ENCODE measurements at regions not wholly inside any gene's neighbourhood (a gene's known extent, or its start where the extent isn't known, plus 50 kb on each side); places are given as distances from the start of the nearest gene placed in this dataset.
"Not testable (repeated sequence)": the region's sequence is repeated elsewhere in the genome, so short reads cannot be mapped to it uniquely, and the experiment has no call there.

- H3K4me3 Mint-ChIP-seq (ENCODE audit: unreplicated experiment); H3K27me3 ChIP-seq (ENCODE audit: insufficient read depth, low read length); H4K20me1 ChIP-seq (ENCODE audit: insufficient read depth, low read length); H3K27me3 Mint-ChIP-seq (ENCODE audit: low read depth, unreplicated experiment); H3K4me1 ChIP-seq (ENCODE audit: insufficient read depth, low read length); H3K36me3 Mint-ChIP-seq (ENCODE audit: low read depth, unreplicated experiment); H3K9ac ChIP-seq (ENCODE audit: low read length); H3K9me3 Mint-ChIP-seq (ENCODE audit: unreplicated experiment); H3K27ac Mint-ChIP-seq (ENCODE audit: unreplicated experiment); H3K4me1 Mint-ChIP-seq (ENCODE audit: low read depth, unreplicated experiment); H3K4me2 ChIP-seq (ENCODE audit: low read length); H3K27ac ChIP-seq (ENCODE audit: low read depth, low read length); FAIRE-seq; H3K9me3 ChIP-seq (ENCODE audit: insufficient read depth, low read depth, low read length); H2AFZ ChIP-seq (ENCODE audit: low read depth, low read length); H3K36me3 ChIP-seq (ENCODE audit: insufficient read depth, low read length); H3K79me2 ChIP-seq (ENCODE audit: insufficient read depth, low read length); DNase-seq (ENCODE audit: low read depth); H3K4me3 ChIP-seq (ENCODE audit: insufficient read depth, low read depth, low read length): not testable (repeated sequence)
Measured at GRCh38 chr2:90019908-90020307, 1328.4 kb downstream of the RPIA start.

GRCh38 chr2:90021234-90021633 is 1329.8 kb downstream of the RPIA start:
- H3K9me3 ChIP-seq (ENCODE audit: insufficient read depth, low read depth, low read length); H3K36me3 Mint-ChIP-seq (ENCODE audit: low read depth, unreplicated experiment); H3K4me1 ChIP-seq (ENCODE audit: insufficient read depth, low read length); H3K27ac ChIP-seq (ENCODE audit: low read depth, low read length); H3K27ac Mint-ChIP-seq (ENCODE audit: unreplicated experiment); H3K36me3 ChIP-seq (ENCODE audit: insufficient read depth, low read length); H3K4me3 Mint-ChIP-seq (ENCODE audit: unreplicated experiment); H4K20me1 ChIP-seq (ENCODE audit: insufficient read depth, low read length); H3K4me1 Mint-ChIP-seq (ENCODE audit: low read depth, unreplicated experiment); H3K4me3 ChIP-seq (ENCODE audit: insufficient read depth, low read depth, low read length); H3K79me2 ChIP-seq (ENCODE audit: insufficient read depth, low read length); H3K9me3 Mint-ChIP-seq (ENCODE audit: unreplicated experiment); H3K9ac ChIP-seq (ENCODE audit: low read length); H3K27me3 Mint-ChIP-seq (ENCODE audit: low read depth, unreplicated experiment); H3K27me3 ChIP-seq (ENCODE audit: insufficient read depth, low read length); H3K4me2 ChIP-seq (ENCODE audit: low read length); H2AFZ ChIP-seq (ENCODE audit: low read depth, low read length); FAIRE-seq; DNase-seq (ENCODE audit: low read depth): not testable (repeated sequence)

- H3K36me3 Mint-ChIP-seq (ENCODE audit: low read depth, unreplicated experiment); H3K4me3 Mint-ChIP-seq (ENCODE audit: unreplicated experiment); H3K27me3 ChIP-seq (ENCODE audit: insufficient read depth, low read length); H3K27me3 Mint-ChIP-seq (ENCODE audit: low read depth, unreplicated experiment); H3K4me3 ChIP-seq (ENCODE audit: insufficient read depth, low read depth, low read length); H3K4me1 ChIP-seq (ENCODE audit: insufficient read depth, low read length); H3K9me3 Mint-ChIP-seq (ENCODE audit: unreplicated experiment); H3K9ac ChIP-seq (ENCODE audit: low read length); H3K27ac Mint-ChIP-seq (ENCODE audit: unreplicated experiment); H3K9me3 ChIP-seq (ENCODE audit: insufficient read depth, low read depth, low read length); H3K4me2 ChIP-seq (ENCODE audit: low read length); H3K27ac ChIP-seq (ENCODE audit: low read depth, low read length); H3K36me3 ChIP-seq (ENCODE audit: insufficient read depth, low read length); H2AFZ ChIP-seq (ENCODE audit: low read depth, low read length); H3K4me1 Mint-ChIP-seq (ENCODE audit: low read depth, unreplicated experiment); H4K20me1 ChIP-seq (ENCODE audit: insufficient read depth, low read length); DNase-seq (ENCODE audit: low read depth); H3K79me2 ChIP-seq (ENCODE audit: insufficient read depth, low read length): not testable (repeated sequence)
- peak; percentile 90 for FAIRE-seq
Measured at GRCh38 chr2:90027231-90027643, 1335.8 kb downstream of the RPIA start.

- FAIRE-seq, result not testable (repeated sequence)
Measured at GRCh38 chr2:90028381-90029079, 1337.1 kb downstream of the RPIA start.

GRCh38 chr2:90029080-90029428 is 1337.6 kb downstream of the RPIA start:
- not testable (repeated sequence) for H3K4me1 ChIP-seq (ENCODE audit: insufficient read depth, low read length); H3K9me3 Mint-ChIP-seq (ENCODE audit: unreplicated experiment); H3K9ac ChIP-seq (ENCODE audit: low read length); H2AFZ ChIP-seq (ENCODE audit: low read depth, low read length); H3K9me3 ChIP-seq (ENCODE audit: insufficient read depth, low read depth, low read length); FAIRE-seq; H3K4me2 ChIP-seq (ENCODE audit: low read length); H3K4me3 ChIP-seq (ENCODE audit: insufficient read depth, low read depth, low read length); H3K27me3 ChIP-seq (ENCODE audit: insufficient read depth, low read length); H3K79me2 ChIP-seq (ENCODE audit: insufficient read depth, low read length); H3K36me3 Mint-ChIP-seq (ENCODE audit: low read depth, unreplicated experiment); H3K27ac Mint-ChIP-seq (ENCODE audit: unreplicated experiment); H4K20me1 ChIP-seq (ENCODE audit: insufficient read depth, low read length); H3K27ac ChIP-seq (ENCODE audit: low read depth, low read length); H3K4me1 Mint-ChIP-seq (ENCODE audit: low read depth, unreplicated experiment); H3K4me3 Mint-ChIP-seq (ENCODE audit: unreplicated experiment); H3K36me3 ChIP-seq (ENCODE audit: insufficient read depth, low read length); DNase-seq (ENCODE audit: low read depth)
- H3K27me3 Mint-ChIP-seq (ENCODE audit: low read depth, unreplicated experiment), result peaks cover 11% of the 10 kb centered on the region

More at GRCh38 chr2:90028381-90029079, 1337.1 kb downstream of the RPIA start:
- H3K27me3 Mint-ChIP-seq (ENCODE audit: low read depth, unreplicated experiment), result peaks cover 11% of the 10 kb centered on the region
- not testable (repeated sequence) for H4K20me1 ChIP-seq (ENCODE audit: insufficient read depth, low read length); H3K4me1 Mint-ChIP-seq (ENCODE audit: low read depth, unreplicated experiment); H3K79me2 ChIP-seq (ENCODE audit: insufficient read depth, low read length); H3K9me3 ChIP-seq (ENCODE audit: insufficient read depth, low read depth, low read length); H3K36me3 Mint-ChIP-seq (ENCODE audit: low read depth, unreplicated experiment); H3K27me3 ChIP-seq (ENCODE audit: insufficient read depth, low read length); H3K27ac ChIP-seq (ENCODE audit: low read depth, low read length); H2AFZ ChIP-seq (ENCODE audit: low read depth, low read length); H3K4me3 Mint-ChIP-seq (ENCODE audit: unreplicated experiment); H3K9ac ChIP-seq (ENCODE audit: low read length); DNase-seq (ENCODE audit: low read depth); H3K27ac Mint-ChIP-seq (ENCODE audit: unreplicated experiment); H3K4me3 ChIP-seq (ENCODE audit: insufficient read depth, low read depth, low read length); H3K4me2 ChIP-seq (ENCODE audit: low read length); H3K4me1 ChIP-seq (ENCODE audit: insufficient read depth, low read length); H3K9me3 Mint-ChIP-seq (ENCODE audit: unreplicated experiment); H3K36me3 ChIP-seq (ENCODE audit: insufficient read depth, low read length)

- not testable (repeated sequence) for FAIRE-seq; H3K36me3 ChIP-seq (ENCODE audit: insufficient read depth, low read length); H3K4me1 ChIP-seq (ENCODE audit: insufficient read depth, low read length); H3K27me3 Mint-ChIP-seq (ENCODE audit: low read depth, unreplicated experiment); H3K9me3 ChIP-seq (ENCODE audit: insufficient read depth, low read depth, low read length); H4K20me1 ChIP-seq (ENCODE audit: insufficient read depth, low read length); H3K4me2 ChIP-seq (ENCODE audit: low read length); H3K27ac ChIP-seq (ENCODE audit: low read depth, low read length); H3K9me3 Mint-ChIP-seq (ENCODE audit: unreplicated experiment); H3K27ac Mint-ChIP-seq (ENCODE audit: unreplicated experiment); H3K4me1 Mint-ChIP-seq (ENCODE audit: low read depth, unreplicated experiment); H3K9ac ChIP-seq (ENCODE audit: low read length); H3K79me2 ChIP-seq (ENCODE audit: insufficient read depth, low read length); H3K4me3 Mint-ChIP-seq (ENCODE audit: unreplicated experiment); DNase-seq (ENCODE audit: low read depth); H2AFZ ChIP-seq (ENCODE audit: low read depth, low read length); H3K36me3 Mint-ChIP-seq (ENCODE audit: low read depth, unreplicated experiment); H3K4me3 ChIP-seq (ENCODE audit: insufficient read depth, low read depth, low read length); H3K27me3 ChIP-seq (ENCODE audit: insufficient read depth, low read length)
Measured at GRCh38 chr2:90032269-90032668, 1340.8 kb downstream of the RPIA start.
